NCI-H2107 (cell line): ENCODE measurements at regions not wholly inside any gene's neighbourhood (a gene's known extent, or its start where the extent isn't known, plus 50 kb on each side); places are given as distances from the start of the nearest gene placed in this dataset.

ENCODE experiments used
- DNase-seq: peaks from one replicate; lab custom pipeline; 2025; lab: John Stamatoyannopoulos, UW

- DNase-seq, result no peak
Measured at GRCh38 chr1:163813251-163813650, 491.5 kb downstream of the NUF2 start.

- DNase-seq, result no peak
Measured at GRCh38 chr1:163820226-163820625, 498.5 kb downstream of the NUF2 start.

DNA sequence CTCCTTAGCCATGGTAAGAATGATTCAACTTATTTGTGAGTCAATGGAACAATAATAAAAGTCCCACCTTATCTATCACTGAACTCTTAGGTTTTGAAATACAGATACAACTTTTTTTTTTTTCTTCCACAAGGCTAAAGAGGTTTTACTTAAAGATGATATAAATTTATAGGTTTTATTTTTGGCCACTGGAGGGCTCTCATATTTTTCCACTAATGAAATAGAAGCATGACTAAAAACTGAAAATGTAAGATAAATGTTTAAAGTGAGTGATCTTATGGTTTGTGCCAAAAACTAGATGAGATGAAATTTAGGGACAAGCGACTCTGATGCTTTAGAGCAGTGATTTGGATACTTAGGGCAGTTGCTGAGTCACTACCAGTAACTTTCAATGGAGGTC lies 499.0 kb downstream of the NUF2 start:
- no peak for DNase-seq

- DNase-seq, result no peak
Measured at GRCh38 chr1:163821679-163822078, 499.9 kb downstream of the NUF2 start.

- DNase-seq, result no peak
Measured at GRCh38 chr1:163823017-163823416, 501.3 kb downstream of the NUF2 start.

DNA sequence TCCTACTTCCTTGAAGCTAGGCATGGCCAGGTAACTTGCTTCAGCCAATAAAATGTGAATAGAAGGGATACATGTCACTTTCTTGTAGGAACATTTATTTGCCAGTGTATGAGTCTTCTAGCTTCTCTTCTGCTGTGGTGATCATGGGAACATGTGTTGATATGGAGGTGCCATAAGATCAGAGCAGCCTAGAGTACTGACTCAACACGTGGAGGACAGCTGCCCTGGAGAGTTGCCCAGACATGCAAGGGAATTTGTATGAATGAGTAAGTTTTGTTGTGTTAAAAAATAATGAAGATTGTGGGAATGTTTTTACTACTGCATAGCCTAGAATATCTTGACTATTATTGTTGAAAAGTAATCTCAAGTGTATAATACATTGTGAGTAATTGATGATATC lies 502.3 kb downstream of the NUF2 start:
- no peak for DNase-seq

GRCh38 chr1:163824490-163824889 lies 502.7 kb downstream of the NUF2 start:
- DNase-seq, result no peak

- peak; percentile 96 for DNase-seq
Measured at GRCh38 chr1:163826500-163826899, 504.7 kb downstream of the NUF2 start.

- no peak for DNase-seq
Measured at GRCh38 chr1:163834778-163835177, 513.0 kb downstream of the NUF2 start.

DNA sequence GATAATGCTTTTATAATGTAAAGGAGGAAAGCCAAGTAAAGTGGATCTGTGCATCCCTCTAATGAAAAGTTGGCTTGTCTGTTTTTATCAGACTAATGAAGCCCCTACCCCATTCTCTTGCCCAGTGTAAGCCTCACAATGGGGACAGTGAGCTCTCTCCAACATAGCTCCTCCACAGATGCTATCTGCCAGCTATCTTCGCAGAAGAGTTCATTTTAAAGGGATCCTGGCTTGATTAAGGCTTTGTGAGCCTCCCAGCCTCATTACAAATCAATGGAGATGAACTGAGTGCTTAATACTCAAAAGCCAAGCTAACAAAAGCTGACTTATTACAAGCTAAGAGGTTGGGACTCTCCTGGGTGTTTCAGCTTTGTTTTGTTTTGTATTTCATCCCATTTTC lies 514.7 kb downstream of the NUF2 start:
- no peak for DNase-seq

DNA sequence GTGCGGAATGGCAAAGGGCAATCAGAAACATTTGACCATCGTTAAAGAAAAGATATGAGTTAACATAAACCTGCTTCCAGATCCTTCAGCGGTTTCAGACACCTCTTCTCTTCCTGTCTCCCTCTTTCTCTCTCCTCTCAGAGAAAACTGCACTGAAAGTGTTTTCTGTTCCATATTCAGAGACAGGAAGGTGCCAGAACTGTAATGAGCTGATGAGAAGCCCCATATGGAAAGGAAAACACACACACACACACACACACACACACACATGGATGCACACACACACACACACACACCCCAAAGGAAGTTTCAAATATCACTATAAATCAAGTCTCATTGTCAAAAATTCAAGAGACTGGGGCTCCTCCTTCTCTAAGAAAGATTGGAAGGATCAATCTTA lies 515.5 kb downstream of the NUF2 start:
- DNase-seq, result no peak

GRCh38 chr1:163842571-163842970 lies 520.8 kb downstream of the NUF2 start:
- no peak for DNase-seq

- DNase-seq, result no peak
Measured at GRCh38 chr1:163844459-163844858, 522.7 kb downstream of the NUF2 start.

DNA sequence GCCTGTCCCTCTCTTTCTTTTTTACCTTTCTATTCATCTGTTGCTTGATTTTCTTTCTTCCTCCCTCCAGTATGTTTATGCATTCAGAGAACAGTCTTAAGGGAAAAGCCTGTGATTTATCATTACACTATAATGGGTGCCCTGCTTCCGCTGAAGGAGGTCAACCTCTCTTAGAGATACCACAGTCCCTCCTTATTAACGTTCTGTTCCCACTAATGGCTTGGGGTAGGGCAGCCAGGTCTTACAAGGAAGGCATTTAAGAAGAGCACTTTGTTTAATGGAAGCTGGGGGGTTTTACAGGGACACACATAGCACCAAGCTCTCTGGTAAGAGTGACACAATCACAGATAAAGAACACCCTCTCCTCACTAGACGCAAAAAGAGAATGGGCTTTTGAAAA lies 523.5 kb downstream of the NUF2 start:
- no peak for DNase-seq

- DNase-seq, result no peak
Measured at GRCh38 chr1:163863731-163864130, 542.0 kb downstream of the NUF2 start.

DNA sequence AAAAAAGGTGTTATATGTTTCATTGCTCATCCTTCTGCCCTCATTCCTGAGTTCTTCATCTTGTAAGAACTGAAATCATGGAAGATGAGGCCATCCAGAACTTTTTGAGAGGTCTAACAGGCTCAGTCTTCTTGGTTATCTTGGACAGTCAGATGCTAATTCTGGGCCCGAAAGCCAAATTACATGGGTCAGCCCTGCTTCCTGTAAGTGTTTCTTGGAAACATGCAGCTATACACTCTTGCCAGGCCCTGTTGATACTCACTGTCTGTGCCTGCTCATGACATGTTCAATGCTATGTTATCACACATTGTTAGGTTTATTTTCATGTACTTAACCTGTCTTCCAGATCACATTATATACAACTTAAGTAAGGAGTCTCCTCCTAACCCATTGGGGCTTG lies 542.5 kb downstream of the NUF2 start:
- no peak for DNase-seq

- no peak for DNase-seq
Measured at GRCh38 chr1:163866564-163866963, 544.8 kb downstream of the NUF2 start.

DNA sequence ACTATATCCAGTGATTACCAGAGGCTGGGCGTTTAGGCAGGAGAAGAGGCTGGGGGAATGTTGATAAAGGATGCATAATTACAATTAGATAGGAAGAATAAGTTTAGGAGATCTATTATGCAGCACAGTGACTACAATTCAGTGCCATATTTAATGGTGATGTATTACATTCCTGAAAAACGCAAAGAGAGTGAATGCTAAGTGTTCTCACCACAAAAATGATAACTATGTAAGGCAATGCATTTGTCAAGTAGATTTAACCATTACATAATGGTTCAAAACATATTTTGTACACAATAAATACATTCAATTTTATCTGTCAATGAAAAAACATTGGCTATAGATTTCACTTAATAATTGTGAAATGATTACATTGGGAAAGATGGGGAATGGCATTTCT lies 548.9 kb downstream of the NUF2 start:
- DNase-seq, result no peak

- DNase-seq, result no peak
Measured at GRCh38 chr1:163872067-163872466, 550.3 kb downstream of the NUF2 start.

DNA sequence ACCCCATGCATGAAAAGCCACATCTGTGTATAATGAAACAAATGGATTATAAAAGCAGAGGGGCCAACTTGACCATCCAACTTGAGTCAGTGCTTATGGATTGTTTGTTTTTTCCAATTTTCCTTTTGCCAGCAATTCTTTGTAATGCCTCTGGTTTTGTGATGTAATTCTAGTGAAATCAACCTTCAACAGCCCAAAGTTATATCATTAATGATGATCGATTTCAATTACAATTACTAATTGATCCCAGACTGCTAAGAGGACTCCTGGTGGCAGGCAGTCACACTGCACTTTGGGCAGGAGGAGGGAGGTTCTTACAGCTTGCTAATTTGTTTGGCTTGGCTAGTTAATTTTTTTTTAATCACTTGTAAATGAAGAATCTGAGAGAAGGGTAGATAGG lies 552.3 kb downstream of the NUF2 start:
- no peak for DNase-seq

DNA sequence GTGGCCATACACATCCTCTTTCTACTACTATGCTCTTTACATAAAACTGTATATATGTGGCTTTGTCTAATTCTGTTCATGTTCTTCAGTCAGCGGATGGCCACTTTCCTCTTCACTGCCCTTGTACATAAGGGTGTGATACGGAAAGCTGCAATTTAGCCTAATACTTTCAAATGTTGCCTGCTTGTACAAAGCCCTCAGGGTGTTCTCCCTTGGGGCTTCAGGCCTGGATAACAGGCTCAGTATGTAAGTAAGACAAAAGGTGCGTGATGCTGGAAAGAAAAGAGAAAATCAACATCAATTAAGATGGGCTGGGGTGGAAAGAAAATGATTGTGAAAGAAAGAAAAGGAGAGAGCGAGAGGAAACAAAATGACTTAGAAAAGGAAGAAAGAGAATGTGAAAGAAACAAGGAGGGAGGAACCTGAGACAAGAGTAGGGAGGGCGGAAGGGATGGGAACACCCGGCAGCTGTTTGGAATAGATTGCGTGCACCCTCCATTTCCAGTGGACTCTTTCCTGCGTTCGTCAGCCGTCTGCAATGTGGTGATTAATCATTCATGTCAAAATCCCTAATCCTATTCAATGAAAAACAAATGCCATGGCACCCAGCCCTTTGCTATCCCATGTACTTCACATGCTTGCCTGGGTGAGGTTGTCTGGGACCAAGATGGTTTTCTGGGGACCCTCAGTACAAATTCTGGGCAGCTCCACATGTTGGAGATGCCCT lies 553.6 kb downstream of the NUF2 start:
- no peak for DNase-seq

DNA sequence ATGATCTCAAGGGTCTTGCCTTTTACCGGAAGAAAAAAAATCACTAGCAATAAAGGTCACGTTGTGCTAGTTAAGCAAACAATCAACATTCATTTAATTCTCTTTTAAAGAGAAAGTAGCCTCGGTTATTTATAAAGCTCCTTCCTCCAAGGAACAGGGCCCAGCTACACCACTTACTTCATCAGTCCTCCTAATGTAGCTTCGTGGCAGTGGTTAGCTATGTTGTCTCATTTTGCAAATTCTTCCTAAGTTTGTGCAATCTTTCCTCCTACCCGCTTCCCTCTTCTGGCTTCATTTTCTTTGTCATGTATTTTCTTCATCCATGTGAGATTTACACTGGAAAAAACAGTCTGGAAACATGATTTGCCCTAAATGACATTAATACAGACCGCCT lies 554.2 kb downstream of the NUF2 start:
- DNase-seq, result no peak

DNA sequence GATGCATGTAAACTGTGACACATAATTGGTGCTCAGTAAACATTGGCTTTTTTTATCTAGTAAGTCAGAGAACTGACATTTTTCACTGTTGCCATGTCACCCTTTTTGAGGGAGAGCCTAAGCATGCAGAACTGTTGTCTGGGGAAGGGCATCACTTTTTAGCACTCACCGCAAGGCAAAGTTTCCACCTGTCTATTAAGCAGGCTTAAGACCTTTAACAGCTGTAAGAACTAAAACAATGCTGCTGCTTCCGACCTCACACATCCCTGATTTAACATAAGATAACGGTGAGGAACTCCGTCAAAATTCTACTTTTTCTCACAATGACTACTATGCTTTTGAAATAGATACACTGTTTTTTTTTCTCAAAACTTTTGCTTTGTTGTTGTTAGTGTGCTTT lies 554.8 kb downstream of the NUF2 start:
- no peak for DNase-seq

GRCh38 chr1:163877016-163877415 lies 555.3 kb downstream of the NUF2 start:
- DNase-seq, result no peak

GRCh38 chr1:163885510-163885909 lies 563.8 kb downstream of the NUF2 start:
- DNase-seq, result no peak
